ENCODE measurements at regions not wholly inside any gene's neighbourhood (a gene's known extent, or its start where the extent isn't known, plus 50 kb on each side); places are given as distances from the start of the nearest gene placed in this dataset.
"Not testable (repeated sequence)": the region's sequence is repeated elsewhere in the genome, so short reads cannot be mapped to it uniquely, and the experiment has no call there.

- not testable (repeated sequence) for TF ChIP-seq POLR2A, CTCF (IDR thresholded peaks at IDR 0.05)
Observed at GRCh38 chr1:234799021-234799689, 189.2 kb upstream of the IRF2BP2 start.

Measured in uterus (tissue), 2 donors.